Hypothalamus (tissue), 51 donors: ENCODE measurements at regions not wholly inside any gene's neighbourhood (a gene's known extent, or its start where the extent isn't known, plus 50 kb on each side); places are given as distances from the start of the nearest gene placed in this dataset.
A peak's percentile ranks its signal among the peaks of the same experiment; 100 is the strongest.

Experiments
- DNase-seq, 51 donors: peaks; one replicate each; lab custom pipeline; 2025; lab: John Stamatoyannopoulos, UW

- peak in 1 of 51 donors; percentile 10 for DNase-seq
Observed at GRCh38 chr17:72297326-72298115, 176.7 kb downstream of the SOX9 start.

GRCh38 chr17:72299100-72299499 is 178.3 kb downstream of the SOX9 start:
- no peak for DNase-seq

GRCh38 chr17:72299592-72299991 is 178.8 kb downstream of the SOX9 start:
- DNase-seq, result peak in 1 of 51 donors; percentile 17

- DNase-seq, result peak in 2 of 51 donors; percentile 7 to 23
Observed at GRCh38 chr17:72301887-72302286, 181.1 kb downstream of the SOX9 start.

- no peak for DNase-seq
Observed at GRCh38 chr17:72302735-72303134, 181.9 kb downstream of the SOX9 start.

GRCh38 chr17:72303787-72304733 is 183.2 kb downstream of the SOX9 start:
- DNase-seq, result no peak

- no peak for DNase-seq
Observed at GRCh38 chr17:72304859-72305258, 184.0 kb downstream of the SOX9 start.

- DNase-seq, result no peak
Observed at GRCh38 chr17:72305472-72305871, 184.7 kb downstream of the SOX9 start.

GRCh38 chr17:72306037-72306436 is 185.2 kb downstream of the SOX9 start:
- DNase-seq, result no peak

GRCh38 chr17:72307836-72308235 is 187.0 kb downstream of the SOX9 start:
- no peak for DNase-seq

GRCh38 chr17:72308744-72309385 is 188.0 kb downstream of the SOX9 start:
- DNase-seq, result no peak

GRCh38 chr17:72311004-72311403 is 190.2 kb downstream of the SOX9 start:
- DNase-seq, result no peak

- DNase-seq, result no peak
Observed at GRCh38 chr17:72315122-72315913, 194.5 kb downstream of the SOX9 start.

GRCh38 chr17:72318131-72318530 is 197.3 kb downstream of the SOX9 start:
- no peak for DNase-seq

- no peak for DNase-seq
Observed at GRCh38 chr17:72321896-72322295, 201.1 kb downstream of the SOX9 start.

- DNase-seq, result no peak
Observed at GRCh38 chr17:72332367-72332766, 211.5 kb downstream of the SOX9 start.

GRCh38 chr17:72333570-72333969 is 212.8 kb downstream of the SOX9 start:
- no peak for DNase-seq

- DNase-seq, result no peak
Observed at GRCh38 chr17:72334205-72334604, 213.4 kb downstream of the SOX9 start.

- DNase-seq, result peak in 28 of 51 donors; percentile 6 to 75 (median 45)
Observed at GRCh38 chr17:72336026-72336803, 215.4 kb downstream of the SOX9 start.

GRCh38 chr17:72336804-72337070 is 215.9 kb downstream of the SOX9 start:
- no peak for DNase-seq
